ENCODE measurements at regions not wholly inside any gene's neighbourhood (a gene's known extent, or its start where the extent isn't known, plus 50 kb on each side); places are given as distances from the start of the nearest gene placed in this dataset.

DNA sequence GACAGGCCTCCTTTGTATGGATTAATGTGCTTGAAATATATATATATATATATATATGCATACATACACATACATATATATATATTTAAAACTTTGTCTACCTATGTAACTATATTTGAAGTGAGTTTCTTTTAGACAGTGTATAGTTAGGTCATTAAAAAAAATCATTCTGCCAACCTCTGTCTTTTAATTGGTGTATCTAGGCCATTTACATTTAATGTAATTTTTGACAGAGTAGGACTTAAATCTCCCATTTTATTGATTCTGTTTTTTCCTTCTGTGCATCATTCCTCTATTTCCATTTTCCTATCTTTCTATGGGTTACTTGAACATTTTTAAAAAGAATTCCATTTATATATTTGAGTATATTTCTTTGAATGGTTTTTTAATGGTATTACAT lies 125.2 kb downstream of the IRF8 start:
- ChIA-PET POLR2A (no interaction called here), CTCF (no interaction called here)
- Mint-ChIP-seq H3K9me3 (ENCODE audit: unreplicated experiment) (peaks cover 31% of the 10 kb centered on the region), H3K27me3 (ENCODE audit: insufficient read depth, unreplicated experiment) (peaks cover 4% of the 10 kb centered on the region), H3K27ac (ENCODE audit: unreplicated experiment) (no peak overlapping the region), H3K4me3 (ENCODE audit: unreplicated experiment) (no peak overlapping the region), H3K4me1 (ENCODE audit: low read depth, unreplicated experiment) (peaks cover 15% of the 10 kb centered on the region), H3K36me3 (ENCODE audit: insufficient read depth, unreplicated experiment) (no peaks in the 10 kb centered on the region)
- TF ChIP-seq, protein P1, sequence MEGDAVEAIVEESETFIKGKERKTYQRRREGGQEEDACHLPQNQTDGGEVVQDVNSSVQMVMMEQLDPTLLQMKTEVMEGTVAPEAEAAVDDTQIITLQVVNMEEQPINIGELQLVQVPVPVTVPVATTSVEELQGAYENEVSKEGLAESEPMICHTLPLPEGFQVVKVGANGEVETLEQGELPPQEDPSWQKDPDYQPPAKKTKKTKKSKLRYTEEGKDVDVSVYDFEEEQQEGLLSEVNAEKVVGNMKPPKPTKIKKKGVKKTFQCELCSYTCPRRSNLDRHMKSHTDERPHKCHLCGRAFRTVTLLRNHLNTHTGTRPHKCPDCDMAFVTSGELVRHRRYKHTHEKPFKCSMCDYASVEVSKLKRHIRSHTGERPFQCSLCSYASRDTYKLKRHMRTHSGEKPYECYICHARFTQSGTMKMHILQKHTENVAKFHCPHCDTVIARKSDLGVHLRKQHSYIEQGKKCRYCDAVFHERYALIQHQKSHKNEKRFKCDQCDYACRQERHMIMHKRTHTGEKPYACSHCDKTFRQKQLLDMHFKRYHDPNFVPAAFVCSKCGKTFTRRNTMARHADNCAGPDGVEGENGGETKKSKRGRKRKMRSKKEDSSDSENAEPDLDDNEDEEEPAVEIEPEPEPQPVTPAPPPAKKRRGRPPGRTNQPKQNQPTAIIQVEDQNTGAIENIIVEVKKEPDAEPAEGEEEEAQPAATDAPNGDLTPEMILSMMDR (IDR thresholded peaks at IDR 0.05; ENCODE audit: insufficient read depth in 1 of 2, low read depth in 1 of 2, low read length in 1 of 2, severe bottlenecking in 1 of 2, unreplicated experiment in 1 of 2), result no peak
- peaks cover 17% of the 10 kb centered on the region for H3K4me1 ChIP-seq
- H3K36me3 ChIP-seq (ENCODE audit: control insufficient read depth, insufficient read depth, low read length), result no peaks in the 10 kb centered on the region
- H3K4me3 ChIP-seq (ENCODE audit: low read depth, low read length), result no peak overlapping the region
- no peaks in the 10 kb centered on the region for H3K27me3 ChIP-seq (replicated peaks; ENCODE audit: control insufficient read depth, insufficient read depth, low read length)
- intact Hi-C loops (cut with micrococcal nuclease; ENCODE audit: unreplicated experiment), result no loop called here
- H3K9me3 ChIP-seq, result peaks cover 18% of the 10 kb centered on the region
- DNase-seq, result no peak
- no TSS peak for BruUV-seq (replicated peaks)

DNA sequence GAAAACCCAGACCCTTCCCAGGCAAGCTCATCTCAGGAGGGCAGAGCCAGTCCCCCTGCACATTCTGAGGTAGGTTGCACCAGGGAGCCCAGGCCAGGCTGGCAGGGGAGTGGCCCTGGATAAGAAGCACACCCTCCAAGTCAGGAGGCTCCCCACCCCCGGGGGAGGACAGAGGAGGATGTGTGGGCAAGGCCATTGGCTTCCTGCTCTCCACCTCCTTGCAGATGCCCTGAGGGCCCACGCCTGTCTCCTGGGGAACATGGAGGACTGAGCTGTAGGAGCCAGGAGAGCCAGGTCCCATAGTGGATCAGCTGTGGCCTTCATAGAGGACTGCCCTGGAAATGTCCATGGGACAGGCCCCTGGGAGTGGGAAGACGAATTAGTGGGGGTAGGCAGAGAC lies 126.7 kb downstream of the IRF8 start:
- no peak overlapping the region for H3K27ac Mint-ChIP-seq (ENCODE audit: unreplicated experiment)
- no peaks in the 10 kb centered on the region for H3K36me3 ChIP-seq (ENCODE audit: control insufficient read depth, insufficient read depth, low read length)
- no peak overlapping the region for H3K4me3 ChIP-seq (ENCODE audit: low read depth, low read length)
- BruUV-seq (replicated peaks), result no TSS peak
- H3K9me3 Mint-ChIP-seq (ENCODE audit: unreplicated experiment), result peaks cover 22% of the 10 kb centered on the region
- peaks cover 10% of the 10 kb centered on the region for H3K9me3 ChIP-seq
- POLR2A ChIA-PET, result no interaction called here
- H3K36me3 Mint-ChIP-seq (ENCODE audit: insufficient read depth, unreplicated experiment), result no peaks in the 10 kb centered on the region
- no peak overlapping the region for H3K4me3 Mint-ChIP-seq (ENCODE audit: unreplicated experiment)
- H3K4me1 Mint-ChIP-seq (ENCODE audit: low read depth, unreplicated experiment), result peaks cover 15% of the 10 kb centered on the region
- DNase-seq, result peak in 1 of 2 experiments; percentile 35
- H3K4me1 ChIP-seq, result peaks cover 19% of the 10 kb centered on the region
- H3K27me3 Mint-ChIP-seq (ENCODE audit: insufficient read depth, unreplicated experiment), result no peaks in the 10 kb centered on the region
- CTCF ChIA-PET, result no interaction called here
- TF ChIP-seq, protein P1 (IDR thresholded peaks at IDR 0.05; ENCODE audit: insufficient read depth in 1 of 2, low read depth in 1 of 2, low read length in 1 of 2, severe bottlenecking in 1 of 2, unreplicated experiment in 1 of 2), result no peak
- intact Hi-C loops (cut with micrococcal nuclease; ENCODE audit: unreplicated experiment), result no loop called here
- no peaks in the 10 kb centered on the region; the same call in 1 of the 2 replicates for H3K27me3 ChIP-seq (replicated peaks; ENCODE audit: control insufficient read depth, insufficient read depth, low read length)

DNA sequence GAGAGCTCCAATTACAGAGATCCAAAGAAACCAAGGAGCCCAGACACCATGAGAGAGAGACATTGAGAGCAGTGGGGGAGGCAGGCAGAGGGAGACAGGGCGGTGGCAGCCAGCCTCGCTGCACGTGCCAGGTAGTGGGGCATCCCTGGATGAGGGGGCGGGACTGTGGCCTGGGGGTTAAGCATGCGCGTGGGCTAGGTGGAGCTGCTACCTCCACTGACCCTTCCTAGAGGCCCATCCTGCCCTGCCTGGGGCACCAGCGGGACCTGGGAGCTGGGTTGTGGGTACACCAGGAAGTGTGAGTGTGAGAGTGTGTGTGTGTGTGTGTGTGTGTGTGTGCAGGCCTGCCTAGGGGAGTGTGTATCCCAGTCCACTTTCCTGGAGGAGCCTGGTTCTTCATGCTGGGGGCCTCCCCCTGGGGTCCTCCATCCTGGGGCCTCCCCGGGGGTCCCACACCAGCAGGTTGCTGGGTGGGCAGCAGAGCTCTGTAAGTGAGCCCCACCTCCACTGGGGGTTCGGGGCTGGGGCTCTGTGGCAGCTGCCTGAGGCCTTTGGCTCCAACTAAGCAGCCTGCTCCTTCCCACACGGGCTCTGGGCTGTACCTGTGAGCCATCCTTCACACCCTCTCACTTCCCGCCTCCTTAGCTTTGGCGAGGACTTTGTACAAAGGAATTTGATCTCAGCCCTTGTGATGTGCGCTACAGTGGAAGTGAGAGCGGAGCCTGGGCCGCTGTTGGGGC lies 127.4 kb downstream of the IRF8 start:
- CTCF ChIA-PET, result no interaction called here
- TF ChIP-seq, protein P1 (IDR thresholded peaks at IDR 0.05; ENCODE audit: insufficient read depth in 1 of 2, low read depth in 1 of 2, low read length in 1 of 2, severe bottlenecking in 1 of 2, unreplicated experiment in 1 of 2), result no peak
- Mint-ChIP-seq H3K4me1 (ENCODE audit: low read depth, unreplicated experiment) (peaks cover 15% of the 10 kb centered on the region), H3K36me3 (ENCODE audit: insufficient read depth, unreplicated experiment) (no peaks in the 10 kb centered on the region), H3K4me3 (ENCODE audit: unreplicated experiment) (no peak overlapping the region), H3K27me3 (ENCODE audit: insufficient read depth, unreplicated experiment) (no peaks in the 10 kb centered on the region), H3K27ac (ENCODE audit: unreplicated experiment) (no peak overlapping the region), H3K9me3 (ENCODE audit: unreplicated experiment) (peaks cover 22% of the 10 kb centered on the region)
- intact Hi-C loops (cut with micrococcal nuclease; ENCODE audit: unreplicated experiment), result no loop called here
- peak in 1 of 2 experiments; percentile 60 for DNase-seq
- Histone ChIP-seq H3K4me3 (ENCODE audit: low read depth, low read length) (no peak overlapping the region), H3K9me3 (peaks cover 10% of the 10 kb centered on the region), H3K36me3 (ENCODE audit: control insufficient read depth, insufficient read depth, low read length) (no peaks in the 10 kb centered on the region), H3K4me1 (peaks cover 19% of the 10 kb centered on the region), H3K27me3 (replicated peaks; ENCODE audit: control insufficient read depth, insufficient read depth, low read length) (no peaks in the 10 kb centered on the region; the same call in 1 of the 2 replicates)
- no TSS peak for BruUV-seq (replicated peaks)
- POLR2A ChIA-PET, result no interaction called here
